Activated CD4-positive, alpha-beta memory T cell treated with anti-CD3 and anti-CD28 coated beads, Interleukin-2, amount 10 ng/mL, durations not matched to agents 7 days and 5 days (primary cell): ENCODE measurements at regions not wholly inside any gene's neighbourhood (a gene's known extent, or its start where the extent isn't known, plus 50 kb on each side); places are given as distances from the start of the nearest gene placed in this dataset.

Experiments used
- CTCF ChIA-PET: fragments of 350-600 bp; sonication (Branson Sonifier 250); formaldehyde crosslinking; loops from one replicate; lab custom pipeline; 2021; ENCODE audit warnings: antibody characterized with exemption, inconsistent platforms; lab: Charles Lee
- POLR2A ChIA-PET: fragments of 350-600 bp; sonication (Branson Sonifier 250); formaldehyde crosslinking; loops from one replicate; lab custom pipeline; 2021; ENCODE audit warnings: antibody characterized with exemption; lab: Charles Lee
- DNase-seq: peaks from one replicate; pipeline ENCODE4 v3.0.0-alpha.2; 2020
- H3K27ac Mint-ChIP-seq: one replicate; pipeline ENCODE4 v1.8.0; 2021; ENCODE audit warnings: mild to moderate bottlenecking, mixed read lengths
- H3K27me3 Mint-ChIP-seq: one replicate; pipeline ENCODE4 v1.8.0; 2021; ENCODE audit warnings: mixed read lengths
- H3K36me3 Mint-ChIP-seq: one replicate; pipeline ENCODE4 v1.8.0; 2021; ENCODE audit warnings: low read depth, mixed read lengths
- H3K4me1 Mint-ChIP-seq: one replicate; pipeline ENCODE4 v1.8.0; 2021; ENCODE audit warnings: mixed read lengths
- H3K4me3 Mint-ChIP-seq: one replicate; pipeline ENCODE4 v1.8.0; 2021; ENCODE audit warnings: mild to moderate bottlenecking, mixed read lengths
- H3K9me3 Mint-ChIP-seq: one replicate; pipeline ENCODE4 v1.8.0; 2021; ENCODE audit warnings: mixed read lengths

DNA sequence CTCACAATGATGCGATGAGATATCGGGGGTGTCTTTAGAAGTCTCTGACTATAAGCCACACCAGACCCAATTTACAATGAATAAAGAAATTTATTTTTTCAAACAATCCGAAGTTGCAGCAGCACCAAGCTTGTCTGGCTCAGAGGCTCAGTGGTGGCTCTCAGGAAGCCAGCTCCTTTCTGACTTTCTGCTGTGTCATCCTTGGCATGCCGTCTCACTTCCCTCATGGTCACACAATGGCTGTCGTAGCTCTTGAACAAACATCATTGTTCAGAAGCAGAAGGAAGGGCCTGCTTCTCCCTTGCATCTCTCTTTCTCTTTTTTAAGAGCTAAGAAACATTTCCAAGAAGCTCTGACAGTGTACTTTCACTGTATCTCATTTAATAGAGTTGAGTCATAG is 299.0 kb downstream of the DOK5 start:
- no peaks in the 10 kb centered on the region for H3K9me3 Mint-ChIP-seq
- no peak for DNase-seq
- no peaks in the 10 kb centered on the region for H3K4me1 Mint-ChIP-seq
- no peak overlapping the region for H3K4me3 Mint-ChIP-seq
- H3K27me3 Mint-ChIP-seq: no peaks in the 10 kb centered on the region
- no peak overlapping the region for H3K27ac Mint-ChIP-seq
- POLR2A ChIA-PET: no interaction called here
- CTCF ChIA-PET: no interaction called here
- H3K36me3 Mint-ChIP-seq: no peaks in the 10 kb centered on the region

DNA sequence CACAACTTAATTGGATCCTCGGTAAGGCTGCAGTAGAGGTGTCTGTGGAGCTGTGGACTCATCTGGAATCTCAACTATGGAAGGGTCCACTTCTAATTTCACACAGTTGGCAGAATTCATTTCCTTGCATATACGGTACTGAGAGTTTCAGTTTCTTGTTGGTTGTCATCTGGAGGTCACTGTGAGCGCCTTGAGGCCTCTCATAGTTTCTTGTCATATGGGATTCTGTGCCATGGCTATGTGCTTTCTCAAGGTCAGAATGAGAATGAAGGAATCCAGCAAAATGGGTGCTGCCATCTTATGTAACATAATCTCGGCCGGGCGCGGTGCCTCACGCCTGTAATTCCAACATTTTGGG is 298.2 kb downstream of the DOK5 start:
- H3K4me3 Mint-ChIP-seq: no peak overlapping the region
- H3K27ac Mint-ChIP-seq: no peak overlapping the region
- CTCF ChIA-PET: no interaction called here
- peaks cover 2% of the 10 kb centered on the region for H3K9me3 Mint-ChIP-seq
- no peaks in the 10 kb centered on the region for H3K4me1 Mint-ChIP-seq
- no peak for DNase-seq
- POLR2A ChIA-PET: no interaction called here
- no peaks in the 10 kb centered on the region for H3K27me3 Mint-ChIP-seq
- H3K36me3 Mint-ChIP-seq: no peaks in the 10 kb centered on the region

DNA sequence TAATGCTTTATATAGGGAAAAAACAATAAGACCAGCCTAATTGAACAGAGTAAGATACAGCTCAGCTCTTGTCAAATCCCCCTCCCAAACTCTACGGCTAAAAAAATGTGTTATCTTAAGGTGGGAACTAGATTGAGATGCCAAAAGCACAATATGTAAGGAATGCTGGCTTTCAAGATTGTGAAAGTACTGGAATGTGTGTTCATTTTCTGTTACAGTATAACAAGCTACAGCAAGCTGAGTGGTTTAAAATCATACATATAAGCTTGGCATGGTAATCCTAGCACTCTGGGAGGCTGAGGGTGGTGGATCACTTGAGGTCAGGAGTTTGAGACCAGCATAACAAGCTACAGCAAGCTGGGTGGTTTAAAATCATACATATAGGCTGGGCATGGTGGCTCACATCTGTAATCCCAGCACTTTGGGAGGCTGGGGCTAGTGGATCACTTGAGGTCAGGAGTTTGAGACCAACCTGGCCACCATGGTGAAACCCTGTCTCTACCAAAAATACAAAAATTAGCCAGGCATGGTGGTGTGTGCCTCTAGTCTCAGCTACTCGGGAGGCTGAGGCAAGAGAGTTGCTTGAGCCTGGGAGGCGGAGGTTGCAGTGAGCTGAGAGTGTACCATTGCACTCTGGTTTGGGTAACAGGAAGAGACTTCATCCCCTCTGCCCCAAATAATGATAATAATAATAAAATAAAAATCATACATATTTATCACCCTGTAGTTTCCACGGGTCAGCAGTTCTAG is 297.7 kb downstream of the DOK5 start:
- Mint-ChIP-seq H3K27me3 (no peaks in the 10 kb centered on the region), H3K4me3 (no peak overlapping the region), H3K9me3 (peaks cover 2% of the 10 kb centered on the region), H3K36me3 (no peaks in the 10 kb centered on the region), H3K27ac (no peak overlapping the region), H3K4me1 (no peaks in the 10 kb centered on the region)
- DNase-seq: no peak
- CTCF ChIA-PET: no interaction called here
- POLR2A ChIA-PET: no interaction called here

DNA sequence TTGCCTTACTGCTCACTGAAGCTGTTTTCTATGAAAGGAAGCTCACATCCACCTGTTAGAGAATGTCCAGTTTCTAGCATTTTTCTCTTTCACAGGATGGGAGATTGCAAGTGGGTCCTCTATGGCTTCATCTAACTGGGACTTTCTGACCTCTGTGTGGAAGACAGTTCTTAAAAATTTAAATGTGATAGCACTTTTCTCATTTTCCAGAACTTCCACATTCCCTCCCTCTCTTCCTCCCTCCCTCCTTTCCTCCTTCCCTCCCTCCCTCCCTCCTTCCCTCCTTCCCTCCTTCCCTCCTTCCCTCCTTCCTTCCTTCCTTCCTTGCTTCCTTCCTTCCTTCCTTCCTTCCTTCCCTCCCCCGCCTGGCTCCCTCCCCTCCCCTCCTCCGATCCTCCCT is 291.1 kb downstream of the DOK5 start:
- Mint-ChIP-seq H3K9me3 (peaks cover 2% of the 10 kb centered on the region), H3K4me1 (no peaks in the 10 kb centered on the region)
- DNase-seq: no peak

DNA sequence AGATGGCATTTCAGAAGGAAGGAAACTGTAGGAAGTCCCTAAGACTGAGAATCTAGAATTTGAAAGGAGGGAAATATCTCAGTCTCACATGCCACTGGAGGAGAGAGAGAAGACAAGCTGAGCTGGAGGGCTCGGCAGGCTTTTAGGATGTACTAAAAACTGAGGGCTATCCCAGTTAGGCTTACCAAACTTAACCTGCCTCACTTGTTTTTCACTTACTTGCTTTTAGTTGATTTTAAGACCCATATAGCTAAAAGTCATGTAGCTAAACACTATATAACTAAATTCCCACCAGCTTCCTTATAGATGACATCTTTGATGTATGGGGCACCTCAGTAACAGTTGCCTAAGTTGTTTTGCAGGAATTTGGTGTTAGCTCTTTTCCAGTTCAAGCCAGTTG is 288.0 kb downstream of the DOK5 start:
- ChIA-PET POLR2A (no interaction called here), CTCF (no interaction called here)
- no peak overlapping the region for H3K4me3 Mint-ChIP-seq
- H3K4me1 Mint-ChIP-seq: no peaks in the 10 kb centered on the region
- H3K27ac Mint-ChIP-seq: no peak overlapping the region
- no peak for DNase-seq
- H3K36me3 Mint-ChIP-seq: no peaks in the 10 kb centered on the region
- no peaks in the 10 kb centered on the region for H3K27me3 Mint-ChIP-seq
- H3K9me3 Mint-ChIP-seq: peaks cover 3% of the 10 kb centered on the region

More for the DNA sequence above, 291.1 kb downstream of the DOK5 start:
- CTCF ChIA-PET: no interaction called here
- Mint-ChIP-seq H3K36me3 (no peaks in the 10 kb centered on the region), H3K27ac (no peak overlapping the region), H3K27me3 (no peaks in the 10 kb centered on the region), H3K4me3 (no peak overlapping the region)
- POLR2A ChIA-PET: no interaction called here

DNA sequence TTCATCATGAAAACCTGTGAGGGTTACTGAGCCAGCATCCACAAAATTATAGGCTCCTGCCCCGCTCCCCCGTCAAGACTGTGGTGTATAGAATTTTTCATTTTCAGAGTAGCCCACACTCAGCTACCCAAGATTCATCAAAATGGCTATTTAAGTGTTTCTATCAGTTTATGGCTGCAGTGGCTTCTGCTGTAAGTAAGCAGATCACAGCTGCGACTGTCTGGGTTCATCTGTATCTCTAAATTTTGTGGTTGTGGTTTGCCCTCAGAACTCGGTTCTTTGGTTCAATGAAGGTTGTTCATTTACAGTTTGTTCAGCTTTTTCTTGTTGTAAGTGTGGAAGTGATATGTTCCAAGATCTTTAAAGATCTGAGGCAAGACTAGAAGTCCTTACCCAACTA is 284.2 kb downstream of the DOK5 start:
- Mint-ChIP-seq H3K27me3 (no peaks in the 10 kb centered on the region), H3K36me3 (no peaks in the 10 kb centered on the region), H3K27ac (no peak overlapping the region), H3K4me3 (no peak overlapping the region), H3K4me1 (no peaks in the 10 kb centered on the region), H3K9me3 (peaks cover 3% of the 10 kb centered on the region)
- CTCF ChIA-PET: no interaction called here
- DNase-seq: no peak
- POLR2A ChIA-PET: no interaction called here

DNA sequence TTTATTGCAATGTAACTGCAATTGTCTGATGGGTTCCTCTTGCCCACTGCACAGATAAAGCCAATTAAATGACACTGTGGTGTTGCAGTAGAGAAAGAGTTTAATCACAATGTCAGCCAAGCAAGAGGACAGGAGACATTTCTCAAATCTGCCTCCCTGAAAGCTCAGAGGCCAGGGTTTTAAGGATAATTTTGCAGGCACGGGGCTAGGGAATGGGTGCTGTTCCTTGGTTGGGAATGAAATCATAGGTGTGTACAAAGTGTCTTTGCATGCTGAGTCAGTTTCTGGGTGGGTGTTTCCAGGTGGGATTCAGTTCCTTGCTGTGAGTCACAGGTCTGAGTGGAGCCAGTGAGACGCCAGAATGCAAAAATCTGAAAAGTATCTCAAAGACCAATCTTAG is 271.4 kb downstream of the DOK5 start:
- Mint-ChIP-seq H3K36me3 (no peaks in the 10 kb centered on the region), H3K27ac (no peak overlapping the region), H3K4me3 (no peak overlapping the region), H3K9me3 (peaks cover 4% of the 10 kb centered on the region), H3K4me1 (no peaks in the 10 kb centered on the region), H3K27me3 (no peaks in the 10 kb centered on the region)
- ChIA-PET POLR2A (no interaction called here), CTCF (no interaction called here)
- no peak for DNase-seq

DNA sequence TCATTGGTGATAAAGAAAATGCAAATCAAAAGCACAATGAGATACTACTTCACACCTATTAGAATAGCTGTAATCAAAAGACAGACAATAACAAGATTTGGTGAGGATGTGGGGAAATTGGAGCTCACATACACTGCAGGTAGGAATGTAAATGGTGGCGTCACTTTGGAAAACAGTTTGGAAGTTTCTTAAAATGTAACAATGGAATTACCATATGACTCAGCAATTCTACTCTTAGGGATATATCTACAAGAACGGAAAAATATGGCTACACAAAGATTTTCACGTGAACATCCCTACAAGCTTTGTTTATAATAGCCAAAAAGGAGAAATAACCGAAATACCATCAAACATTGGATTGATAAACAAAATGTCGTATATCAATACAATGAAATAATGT is 270.4 kb downstream of the DOK5 start:
- H3K27me3 Mint-ChIP-seq: no peaks in the 10 kb centered on the region
- no peaks in the 10 kb centered on the region for H3K4me1 Mint-ChIP-seq
- H3K27ac Mint-ChIP-seq: no peak overlapping the region
- no peak for DNase-seq
- POLR2A ChIA-PET: no interaction called here
- CTCF ChIA-PET: no interaction called here
- H3K36me3 Mint-ChIP-seq: no peaks in the 10 kb centered on the region
- no peak overlapping the region for H3K4me3 Mint-ChIP-seq
- H3K9me3 Mint-ChIP-seq: peaks cover 1% of the 10 kb centered on the region

DNA sequence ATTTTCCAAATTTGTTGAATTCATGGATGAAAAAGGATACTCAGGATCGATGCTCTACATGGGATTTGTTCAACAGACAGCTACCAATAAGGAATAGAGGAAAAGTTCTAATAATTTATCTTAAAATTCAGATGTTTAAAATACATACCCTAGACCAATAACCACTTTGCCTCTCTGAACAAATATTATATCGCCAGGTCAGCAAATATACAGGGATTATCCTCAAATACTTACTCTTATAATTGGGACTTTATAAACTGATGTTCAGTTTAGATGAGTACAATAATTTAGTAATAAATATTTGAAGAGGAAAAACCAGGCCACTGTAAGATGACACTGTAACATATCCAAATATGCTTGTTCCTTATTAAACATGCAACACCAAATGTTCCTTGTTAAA is 268.7 kb downstream of the DOK5 start:
- Mint-ChIP-seq H3K27me3 (no peaks in the 10 kb centered on the region), H3K9me3 (peaks cover 1% of the 10 kb centered on the region), H3K4me3 (no peak overlapping the region), H3K36me3 (no peaks in the 10 kb centered on the region), H3K27ac (no peak overlapping the region), H3K4me1 (no peaks in the 10 kb centered on the region)
- DNase-seq: no peak
- ChIA-PET CTCF (no interaction called here), POLR2A (no interaction called here)

DNA sequence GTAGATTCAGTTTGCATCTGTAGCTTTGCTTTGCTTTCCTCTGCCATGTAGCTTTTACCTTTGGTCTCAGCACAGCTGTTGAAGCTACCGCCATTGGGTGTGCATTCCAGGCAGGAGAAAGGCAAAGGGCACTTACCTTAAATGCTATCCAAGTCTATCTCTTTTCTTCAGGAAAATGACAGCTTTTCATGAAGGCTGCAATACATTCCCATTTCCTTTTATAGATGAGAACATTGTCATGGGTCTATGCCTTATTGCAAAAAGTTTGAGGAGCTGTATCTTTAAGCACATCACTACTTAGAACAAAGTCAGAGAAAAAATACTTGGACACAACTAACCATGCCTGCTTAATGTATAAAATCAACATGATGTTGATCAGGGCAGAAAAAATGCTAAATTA is 266.8 kb downstream of the DOK5 start:
- Mint-ChIP-seq H3K9me3 (no peaks in the 10 kb centered on the region), H3K27ac (no peak overlapping the region), H3K36me3 (no peaks in the 10 kb centered on the region), H3K27me3 (no peaks in the 10 kb centered on the region), H3K4me3 (no peak overlapping the region), H3K4me1 (no peaks in the 10 kb centered on the region)
- CTCF ChIA-PET: no interaction called here
- DNase-seq: no peak
- POLR2A ChIA-PET: no interaction called here

DNA sequence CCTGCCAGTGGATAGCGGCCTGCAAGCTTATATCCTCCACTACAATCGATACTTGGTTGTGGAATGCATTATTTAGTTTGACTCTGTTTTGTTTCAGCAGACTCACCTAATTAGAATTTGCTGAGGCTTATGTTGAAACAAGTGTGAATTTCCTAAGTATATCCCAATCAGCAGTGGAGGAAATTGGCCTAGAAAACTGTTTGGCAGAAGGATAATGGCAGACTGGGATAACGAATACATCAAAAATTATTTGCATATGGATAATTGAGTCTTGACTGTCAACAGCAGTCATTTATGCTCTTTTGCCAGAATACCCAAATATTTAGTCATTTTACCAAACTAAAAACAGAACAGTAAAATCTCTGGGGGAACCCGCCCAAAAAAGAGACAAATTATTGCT is 261.0 kb downstream of the DOK5 start:
- no peaks in the 10 kb centered on the region for H3K36me3 Mint-ChIP-seq
- H3K4me1 Mint-ChIP-seq: no peaks in the 10 kb centered on the region

DNA sequence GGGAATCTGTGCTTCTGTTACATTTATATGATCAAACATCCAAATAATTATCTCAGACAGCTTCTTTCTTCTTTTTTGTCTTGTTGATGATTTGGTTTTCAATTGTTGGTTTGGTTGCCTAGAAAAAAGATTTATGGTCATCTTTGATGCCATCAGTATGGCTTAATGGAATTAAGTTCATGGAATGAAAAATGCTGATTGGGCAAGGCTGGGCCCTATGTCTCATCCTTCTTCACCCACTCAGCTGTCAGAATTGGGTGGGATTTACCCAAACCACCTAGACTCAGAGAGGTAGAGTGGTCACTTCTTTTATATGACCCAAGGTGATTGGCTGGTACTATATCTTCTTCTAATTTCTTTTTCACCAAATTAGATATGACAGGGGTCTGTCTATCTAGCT is 258.3 kb downstream of the DOK5 start:
- Mint-ChIP-seq H3K27ac (no peak overlapping the region), H3K4me3 (no peak overlapping the region), H3K27me3 (no peaks in the 10 kb centered on the region), H3K36me3 (no peaks in the 10 kb centered on the region), H3K4me1 (no peaks in the 10 kb centered on the region), H3K9me3 (no peaks in the 10 kb centered on the region)
- DNase-seq: no peak
- CTCF ChIA-PET: no interaction called here
- POLR2A ChIA-PET: no interaction called here

More for the DNA sequence above, 261.0 kb downstream of the DOK5 start:
- no peaks in the 10 kb centered on the region for H3K27me3 Mint-ChIP-seq
- DNase-seq: no peak
- H3K4me3 Mint-ChIP-seq: no peak overlapping the region
- ChIA-PET CTCF (no interaction called here), POLR2A (no interaction called here)
- no peaks in the 10 kb centered on the region for H3K9me3 Mint-ChIP-seq
- H3K27ac Mint-ChIP-seq: no peak overlapping the region

DNA sequence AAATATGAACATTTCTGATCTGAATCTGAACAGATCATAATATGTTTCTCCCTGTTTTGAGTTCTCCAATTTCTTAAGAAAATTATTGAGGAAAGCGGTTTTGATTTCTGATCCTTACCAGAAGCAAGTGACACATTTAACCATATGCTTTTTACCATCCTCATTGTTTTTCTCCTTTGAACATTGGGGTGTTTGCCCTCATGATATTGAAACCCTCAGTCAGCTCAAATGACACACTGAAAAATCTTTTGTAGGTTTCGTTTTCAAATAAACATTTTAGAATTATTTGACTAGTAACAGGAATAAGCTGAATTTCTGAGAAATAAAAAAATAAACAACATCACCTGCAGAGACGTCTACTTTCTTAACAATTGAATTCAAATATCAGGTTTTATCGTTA is 252.1 kb downstream of the DOK5 start:
- Mint-ChIP-seq H3K36me3 (no peaks in the 10 kb centered on the region), H3K9me3 (no peaks in the 10 kb centered on the region), H3K27ac (no peak overlapping the region), H3K4me1 (no peaks in the 10 kb centered on the region), H3K4me3 (no peak overlapping the region), H3K27me3 (no peaks in the 10 kb centered on the region)
- POLR2A ChIA-PET: no interaction called here
- DNase-seq: no peak
- CTCF ChIA-PET: interaction anchor here (0.7 kb wide), 1 partner anchor 8 kb away, joined by 3 read pairs; no protein-coding TSS in a partner anchor

DNA sequence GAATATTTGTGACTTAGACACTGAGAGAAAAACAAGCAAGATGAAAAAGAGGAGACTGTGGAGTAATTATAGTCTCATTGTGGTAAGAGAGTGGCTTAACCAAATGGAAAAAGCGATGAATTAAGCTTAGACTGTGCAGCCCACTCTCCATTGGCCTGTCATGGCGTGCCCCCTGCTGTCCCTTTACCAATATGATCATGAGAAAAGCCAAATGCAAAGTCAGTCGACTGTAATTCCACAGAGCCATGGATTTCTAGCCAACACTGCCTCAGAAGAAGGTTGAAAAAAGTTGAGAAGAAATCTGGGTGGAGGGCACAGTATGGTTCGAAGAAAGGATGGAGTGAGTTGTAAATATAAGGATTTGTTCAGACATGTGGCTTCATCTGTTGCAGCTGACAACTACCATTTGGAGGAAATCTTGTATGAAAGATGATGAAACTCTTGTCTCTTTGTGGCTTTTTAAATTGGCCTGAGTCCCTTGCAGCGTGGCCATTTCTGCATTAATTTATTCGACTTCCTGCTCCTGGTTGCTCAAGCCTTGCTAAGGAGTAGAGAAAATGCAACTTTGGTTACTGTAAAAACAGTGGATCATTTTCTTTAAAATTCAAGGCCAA is 251.4 kb downstream of the DOK5 start:
- ChIA-PET POLR2A (no interaction called here), CTCF (no interaction called here)
- Mint-ChIP-seq H3K4me1 (no peaks in the 10 kb centered on the region), H3K36me3 (no peaks in the 10 kb centered on the region), H3K27me3 (no peaks in the 10 kb centered on the region), H3K27ac (no peak overlapping the region), H3K9me3 (no peaks in the 10 kb centered on the region), H3K4me3 (no peak overlapping the region)
- DNase-seq: no peak
